IMR-90 (cell line): ENCODE measurements at regions not wholly inside any gene's neighbourhood (a gene's known extent, or its start where the extent isn't known, plus 50 kb on each side); places are given as distances from the start of the nearest gene placed in this dataset.

Experiments used
- ATAC-seq: fragments of 200-7000 bp; cut with Tn5 transposase; 2 replicates; pipeline ENCODE4 v1.9.1; 2020; ENCODE audit warnings: low read depth, mild to moderate bottlenecking, moderate library complexity
- BruUV-seq: library from RNA; stranded (reverse); fragments of 400-500 nt; replicated peaks from 2 replicates; lab custom pipeline; 2021; lab: Mats Ljungman, UMichigan
- CTCF ChIA-PET: fragments of 300-600 bp; formaldehyde crosslinking; extraction: SDS; loops from one replicate; lab custom pipeline; 2021; ENCODE audit warnings: antibody characterized with exemption; lab: Yijun Ruan, JAX
- POLR2A ChIA-PET: fragments of 300-600 bp; sonication (Branson Sonifier 250); formaldehyde crosslinking; loops from one replicate; lab custom pipeline; 2022; ENCODE audit warnings: antibody characterized with exemption; ENCODE audit not compliant: unreplicated experiment; lab: Charles Lee
- DNase-seq: peaks from one replicate; pipeline ENCODE4 v3.0.0; 2013
- H2AFZ ChIP-seq: replicated peaks from 2 replicates; pipeline ENCODE3; 2013; ENCODE audit warnings: low read length, mild to moderate bottlenecking; ENCODE audit not compliant: poor library complexity
- H2AK5ac ChIP-seq: 2 replicates; pipeline ENCODE4 v1.6.1; 2013; ENCODE audit warnings: low read depth, low read length, inconsistent platforms
- H2AK9ac ChIP-seq: replicated peaks from 2 replicates; pipeline ENCODE3; 2013; ENCODE audit warnings: mild to moderate bottlenecking, low read depth, low read length, moderate library complexity; ENCODE audit not compliant: poor library complexity
- H2BK120ac ChIP-seq: 2 replicates; pipeline ENCODE4 v1.6.1; 2013; ENCODE audit warnings: low read depth, low read length, inconsistent platforms
- H2BK15ac ChIP-seq: 3 replicates; pipeline ENCODE4 v1.6.1; 2013; ENCODE audit warnings: low read depth, low read length, inconsistent platforms
- H2BK20ac ChIP-seq: 2 replicates; pipeline ENCODE4 v1.6.1; 2013; ENCODE audit warnings: low read depth, mild to moderate bottlenecking, inconsistent platforms, low read length, moderate library complexity
- H2BK5ac ChIP-seq: 2 replicates; pipeline ENCODE4 v1.6.1; 2013; ENCODE audit warnings: mild to moderate bottlenecking, low read depth, low read length, inconsistent platforms; ENCODE audit not compliant: poor library complexity, severe bottlenecking
- H3K14ac ChIP-seq: replicated peaks from 2 replicates; pipeline ENCODE4 v1.6.1; 2013; ENCODE audit warnings: low read depth, low read length, inconsistent platforms
- H3K18ac ChIP-seq: 2 replicates; pipeline ENCODE4 v1.6.1; 2013; ENCODE audit warnings: low read depth, low read length, control low read depth
- H3K23ac ChIP-seq: 2 replicates; pipeline ENCODE4 v1.6.1; 2013; ENCODE audit warnings: low read depth, low read length, inconsistent platforms
- H3K27ac ChIP-seq: 2 replicates; pipeline ENCODE4 v1.5.1; 2013; ENCODE audit warnings: mild to moderate bottlenecking, control low read depth, low read length; ENCODE audit not compliant: insufficient read depth
- H3K27me3 ChIP-seq: 2 replicates; pipeline ENCODE4 v1.6.1; 2013; ENCODE audit warnings: low read length; ENCODE audit not compliant: control insufficient read depth, insufficient read depth
- H3K36me3 ChIP-seq: 2 replicates; pipeline ENCODE4 v1.6.1; 2013; ENCODE audit warnings: low read length, mixed read lengths; ENCODE audit not compliant: control insufficient read depth, insufficient read depth
- H3K4ac ChIP-seq: 2 replicates; pipeline ENCODE4 v1.6.1; 2013; ENCODE audit warnings: low read depth, low read length, inconsistent platforms
- H3K4me1 ChIP-seq: 2 replicates; pipeline ENCODE4 v1.6.1; 2013; ENCODE audit warnings: low read length, mixed read lengths; ENCODE audit not compliant: control insufficient read depth, insufficient read depth
- H3K4me2 ChIP-seq: 2 replicates; pipeline ENCODE4 v1.6.1; 2013; ENCODE audit warnings: low read depth, mild to moderate bottlenecking, control low read depth, low read length, moderate library complexity
- H3K4me3 ChIP-seq: 2 replicates; pipeline ENCODE4 v1.5.1; 2013; ENCODE audit warnings: low read depth, mild to moderate bottlenecking, control low read depth, low read length, moderate library complexity; ENCODE audit not compliant: insufficient read depth
- H3K56ac ChIP-seq: 2 replicates; pipeline ENCODE4 v1.6.1; 2013; ENCODE audit warnings: low read length, inconsistent platforms; ENCODE audit not compliant: insufficient read depth; ENCODE audit errors: extremely low read depth
- H3K79me1 ChIP-seq, 2 experiments: 2 replicates each; pipeline ENCODE4 v1.6.1; 2013; ENCODE audit warnings: low read length in 2 of 2, inconsistent platforms in 1 of 2, low read depth in 1 of 2
- H3K9ac ChIP-seq: 2 replicates; pipeline ENCODE4 v1.6.1; 2013; ENCODE audit warnings: low read depth, low read length, control low read depth
- H3K9me1 ChIP-seq: 2 replicates; pipeline ENCODE4 v1.6.1; 2013; ENCODE audit warnings: low read length, inconsistent platforms; ENCODE audit not compliant: insufficient read depth
- H3K9me3 ChIP-seq: 2 replicates; pipeline ENCODE4 v1.6.1; 2013; ENCODE audit warnings: low read length; ENCODE audit not compliant: control insufficient read depth, insufficient read depth
- H4K20me1 ChIP-seq: 2 replicates; pipeline ENCODE4 v1.6.1; 2013; ENCODE audit warnings: low read length, inconsistent platforms; ENCODE audit not compliant: insufficient read depth
- H4K5ac ChIP-seq: 2 replicates; pipeline ENCODE4 v1.6.1; 2013; ENCODE audit warnings: mild to moderate bottlenecking, low read depth, low read length, control low read depth
- H4K8ac ChIP-seq, 2 experiments: 2 replicates each; pipeline ENCODE4 v1.6.1; 2013; ENCODE audit warnings: low read depth in 2 of 2, low read length in 2 of 2, control low read depth in 1 of 2, inconsistent platforms in 1 of 2
- H4K91ac ChIP-seq: 2 replicates; pipeline ENCODE4 v1.6.1; 2013; ENCODE audit warnings: low read depth, low read length, inconsistent platforms; ENCODE audit not compliant: insufficient read depth
- CEBPB ChIP-seq: IDR thresholded peaks from 2 replicates; pipeline ENCODE4 v1.6.1; 2012; ENCODE audit warnings: low read depth, low read length, improper control_type of control experiment
- CHD1 ChIP-seq: IDR thresholded peaks from 2 replicates; pipeline ENCODE4 v1.6.1; 2012; ENCODE audit warnings: low read depth, low read length, improper control_type of control experiment
- CTCF ChIP-seq: conservative IDR thresholded peaks from 2 replicates; pipeline ENCODE4 v1.5.1; 2012; ENCODE audit warnings: mild to moderate bottlenecking, low read depth, low read length, improper control_type of control experiment
- MAZ ChIP-seq: IDR thresholded peaks from 2 replicates; pipeline ENCODE4 v1.6.1; 2012; ENCODE audit warnings: low read depth, mild to moderate bottlenecking, low read length, improper control_type of control experiment, moderate library complexity, borderline replicate concordance
- MXI1 ChIP-seq: IDR thresholded peaks from 2 replicates; pipeline ENCODE4 v1.6.1; 2012; ENCODE audit warnings: low read depth, mild to moderate bottlenecking, low read length, moderate library complexity, borderline replicate concordance
- RAD21 ChIP-seq: IDR thresholded peaks from 2 replicates; pipeline ENCODE4 v1.6.1; 2012; ENCODE audit warnings: low read length, improper control_type of control experiment
- USF2 ChIP-seq: fragments of 150-350 bp; IDR thresholded peaks from 2 replicates; pipeline ENCODE4 v1.6.1; 2017; ENCODE audit warnings: mild to moderate bottlenecking, antibody characterized with exemption, low read length, low read depth
- WGBS, 2 experiments: methylation state at CpG; one replicate each; pipeline versions ENCODE4 v1.1.5 to v1.1.7; 2013; ENCODE audit warnings: missing lambda C conversion rate in 2 of 2; ENCODE audit not compliant: insufficient read length in 1 of 2; ENCODE audit errors: extremely low coverage in 2 of 2; 5-methylcytosine and 5-hydroxymethylcytosine counted together
- dilution Hi-C: fragments of 300-500 bp; cut with HindIII; formaldehyde crosslinking; loops from one replicate; pipeline ENCODE4 v1.14.3; 2018; ENCODE audit warnings: low sequenced_read_pairs; ENCODE audit not compliant: unreplicated experiment
- in situ Hi-C: fragments of 300-500 bp; cut with MboI; formaldehyde crosslinking; loops from 3 replicates; pipeline ENCODE4 v1.14.3; 2019; ENCODE audit warnings: low sequenced_read_pairs, inconsistent platforms, mixed read lengths
- intact Hi-C: fragments of 100-400 bp; cut with micrococcal nuclease; formaldehyde crosslinking; loops from 2 replicates; pipeline ENCODE4 v1.10.0; 2022

GRCh38 chr10:4334015-4334414 is 492.0 kb upstream of the AKR1E2 start:
- CTCF ChIA-PET, result no interaction called here

More at GRCh38 chr10:4334015-4334414, 492.0 kb upstream of the AKR1E2 start:
- Histone ChIP-seq H2AK5ac (no peak overlapping the region), H2BK5ac (no peak overlapping the region), H4K20me1 (no peaks in the 10 kb centered on the region), H3K36me3 (no peaks in the 10 kb centered on the region), H4K5ac (no peak overlapping the region), H2BK120ac (no peak overlapping the region), H3K4ac (no peak overlapping the region), H3K27me3 (no peaks in the 10 kb centered on the region), H2BK15ac (no peak overlapping the region), H4K8ac (no peak overlapping the region), H3K18ac (no peak overlapping the region), H3K4me3 (no peak overlapping the region), H3K9ac (no peak overlapping the region), H4K91ac (no peak overlapping the region), H2AFZ (no peak overlapping the region), H3K9me3 (no peaks in the 10 kb centered on the region), H2AK9ac (no peak overlapping the region), H2BK20ac (no peak overlapping the region), H3K56ac (no peak overlapping the region), H3K4me1 (peaks cover 2% of the 10 kb centered on the region; the same call in 1 of the 2 replicates), H3K27ac (no peak overlapping the region), H3K9me1 (no peaks in the 10 kb centered on the region), H3K14ac (no peak overlapping the region), H3K4me2 (no peak overlapping the region), H3K23ac (no peak overlapping the region), H3K79me1 (no peaks in the 10 kb centered on the region)
- in situ Hi-C loops, result no loop called here
- BruUV-seq, result no TSS peak
- DNase-seq, result no peak
- no peak for ATAC-seq
- dilution Hi-C loops, result no loop called here
- intact Hi-C loops, result no loop called here
- POLR2A ChIA-PET, result no interaction called here
- no peak for TF ChIP-seq CEBPB
- TF ChIP-seq USF2, result no peak
- TF ChIP-seq MAZ, result no peak
- no peak for TF ChIP-seq CHD1
- no peak for TF ChIP-seq MXI1
- no peak for TF ChIP-seq RAD21
- TF ChIP-seq CTCF, result no peak
- WGBS, 2 experiments, result 96 to 100% methylated on average over 1 to 3 of the region's 6 CpGs
